Vagina (tissue), 2 donors: ENCODE measurements at regions not wholly inside any gene's neighbourhood (a gene's known extent, or its start where the extent isn't known, plus 50 kb on each side); places are given as distances from the start of the nearest gene placed in this dataset.

Source experiments
- POLR2A ChIP-seq, 2 donors: fragments of 450-650 bp; IDR thresholded peaks; one replicate each; pipeline ENCODE4 v1.6.1; 2017; ENCODE audit warnings: antibody characterized with exemption in 2 of 2, mild to moderate bottlenecking in 2 of 2, moderate library complexity in 2 of 2
- POLR2AphosphoS5 ChIP-seq, 2 donors: sonication (generic); formaldehyde crosslinking; IDR thresholded peaks; one replicate each; pipeline ENCODE4 v1.9.0; 2017; ENCODE audit warnings: antibody characterized with exemption in 2 of 2, mild to moderate bottlenecking in 2 of 2, low read depth in 1 of 2; ENCODE audit not compliant: insufficient read depth in 1 of 2
- TF ChIP-seq, protein P1 (sequence below), 3 experiments: fragments of 450-650 bp in 2 of 3; fragments of 200-600 bp in 1 of 3; sonication (generic) in 1 of 3; IDR thresholded peaks; one replicate each; pipeline ENCODE4 v1.5.1; 2017 to 2019; ENCODE audit warnings: antibody characterized with exemption in 3 of 3, mild to moderate bottlenecking in 2 of 3, moderate library complexity in 2 of 3

GRCh38 chr6:2307799-2308198 lies 62.4 kb upstream of the GMDS start:
- TF ChIP-seq POLR2A (IDR thresholded peaks at IDR 0.05) (no peak), POLR2AphosphoS5 (IDR thresholded peaks at IDR 0.05; ENCODE audit: insufficient read depth in 1 of 2, low read depth in 1 of 2) (no peak)
- TF ChIP-seq, protein P1, sequence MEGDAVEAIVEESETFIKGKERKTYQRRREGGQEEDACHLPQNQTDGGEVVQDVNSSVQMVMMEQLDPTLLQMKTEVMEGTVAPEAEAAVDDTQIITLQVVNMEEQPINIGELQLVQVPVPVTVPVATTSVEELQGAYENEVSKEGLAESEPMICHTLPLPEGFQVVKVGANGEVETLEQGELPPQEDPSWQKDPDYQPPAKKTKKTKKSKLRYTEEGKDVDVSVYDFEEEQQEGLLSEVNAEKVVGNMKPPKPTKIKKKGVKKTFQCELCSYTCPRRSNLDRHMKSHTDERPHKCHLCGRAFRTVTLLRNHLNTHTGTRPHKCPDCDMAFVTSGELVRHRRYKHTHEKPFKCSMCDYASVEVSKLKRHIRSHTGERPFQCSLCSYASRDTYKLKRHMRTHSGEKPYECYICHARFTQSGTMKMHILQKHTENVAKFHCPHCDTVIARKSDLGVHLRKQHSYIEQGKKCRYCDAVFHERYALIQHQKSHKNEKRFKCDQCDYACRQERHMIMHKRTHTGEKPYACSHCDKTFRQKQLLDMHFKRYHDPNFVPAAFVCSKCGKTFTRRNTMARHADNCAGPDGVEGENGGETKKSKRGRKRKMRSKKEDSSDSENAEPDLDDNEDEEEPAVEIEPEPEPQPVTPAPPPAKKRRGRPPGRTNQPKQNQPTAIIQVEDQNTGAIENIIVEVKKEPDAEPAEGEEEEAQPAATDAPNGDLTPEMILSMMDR (IDR thresholded peaks at IDR 0.05), result no peak
